GM12878 (cell line): ENCODE measurements at regions not wholly inside any gene's neighbourhood (a gene's known extent, or its start where the extent isn't known, plus 50 kb on each side); places are given as distances from the start of the nearest gene placed in this dataset.

Experiments
- ATAC-seq: fragments of 200-7000 bp; cut with Tn5 transposase; 3 replicates; pipeline ENCODE4 v1.9.1; 2020; ENCODE audit warnings: mild to moderate bottlenecking, moderate library complexity
- BruUV-seq: library from RNA; stranded (reverse); fragments of 400-500 nt; replicated peaks from 2 replicates; lab custom pipeline; 2021; lab: Mats Ljungman, UMichigan
- CTCF ChIA-PET: fragments of 300-600 bp; sonication (Branson Sonifier 250); formaldehyde crosslinking; extraction: SDS; loops from one replicate; lab custom pipeline; 2021; ENCODE audit warnings: inconsistent platforms; lab: Yijun Ruan, JAX
- POLR2A ChIA-PET: fragments of 350-600 bp; formaldehyde crosslinking; extraction: SDS; loops from one replicate; lab custom pipeline; 2021; ENCODE audit warnings: inconsistent platforms; lab: Charles Lee
- RAD21 ChIA-PET: fragments of 300-600 bp; sonication (Branson Sonifier 250); formaldehyde crosslinking; loops from one replicate; lab custom pipeline; 2023; ENCODE audit warnings: antibody characterized with exemption; ENCODE audit not compliant: unreplicated experiment; lab: Charles Lee
- SMC1A ChIA-PET: fragments of 300-600 bp; sonication (Branson Sonifier 250); formaldehyde crosslinking; loops from one replicate; lab custom pipeline; 2023; ENCODE audit not compliant: unreplicated experiment, uncharacterized antibody; lab: Charles Lee
- DNase-seq: peaks from one replicate; pipeline ENCODE4 v3.0.0-alpha.2; 2011; ENCODE audit warnings: low read depth, low spot score
- FAIRE-seq: peaks from 3 replicates; lab custom pipeline; 2011; peaks lifted over from hg19 to GRCh38; lab: Jason Lieb, UNC
- H2AFZ ChIP-seq: 2 replicates; pipeline ENCODE4 v1.6.0; 2011; ENCODE audit warnings: low read depth, low read length, control low read depth; ENCODE audit not compliant: control insufficient read depth
- H3K27ac ChIP-seq: 2 replicates; pipeline ENCODE4 v1.5.1; 2011; ENCODE audit warnings: control low read depth; ENCODE audit not compliant: control insufficient read depth, insufficient read depth
- H3K27me3 ChIP-seq, 2 experiments: replicated peaks in 1 of 2; 2 replicates each; pipeline versions ENCODE4 v1.6.0 to v1.6.1; 2011; ENCODE audit warnings: low read length in 1 of 2; ENCODE audit not compliant: control insufficient read depth in 2 of 2, insufficient read depth in 2 of 2
- H3K36me3 ChIP-seq, 2 experiments: 2 replicates each; pipeline ENCODE4 v1.5.1; 2011; ENCODE audit warnings: low read length in 1 of 2; ENCODE audit not compliant: control insufficient read depth in 2 of 2, insufficient read depth in 2 of 2
- H3K4me1 ChIP-seq: 2 replicates; pipeline ENCODE4 v1.6.1; 2011; ENCODE audit warnings: mild to moderate bottlenecking, low read length, moderate library complexity, mixed read lengths; ENCODE audit not compliant: control insufficient read depth, insufficient read depth
- H3K4me2 ChIP-seq: 2 replicates; pipeline ENCODE4 v1.6.0; 2011; ENCODE audit warnings: control low read depth; ENCODE audit not compliant: control insufficient read depth, insufficient read depth
- H3K4me3 ChIP-seq: fragments of 200-600 bp; sonication (generic); 2 replicates; pipeline ENCODE4 v1.5.1; 2016
- H3K79me2 ChIP-seq: 2 replicates; pipeline ENCODE4 v1.6.0; 2011; ENCODE audit warnings: low read length; ENCODE audit not compliant: control insufficient read depth, insufficient read depth
- H3K9ac ChIP-seq: 2 replicates; pipeline ENCODE4 v1.8.0; 2011; ENCODE audit warnings: low read length, control low read depth, mixed read lengths; ENCODE audit not compliant: control insufficient read depth, insufficient read depth
- H3K9me3 ChIP-seq: replicated peaks from 3 replicates; pipeline ENCODE4 v1.5.1; 2011; ENCODE audit warnings: mild to moderate bottlenecking, low read length; ENCODE audit not compliant: control insufficient read depth, insufficient read depth
- H4K20me1 ChIP-seq: 2 replicates; pipeline ENCODE4 v1.6.0; 2011; ENCODE audit not compliant: control insufficient read depth, insufficient read depth
- BACH1 ChIP-seq: fragments of 450-650 bp; IDR thresholded peaks from 2 replicates; pipeline ENCODE4 v1.6.1; 2017; ENCODE audit warnings: mild to moderate bottlenecking, borderline replicate concordance
- CTCF ChIP-seq, 3 experiments: IDR thresholded peaks in 2 of 3; conservative IDR thresholded peaks in 1 of 3; 2 replicates each; pipeline ENCODE4 v1.5.1; 2011; ENCODE audit warnings: low read depth in 3 of 3, low read length in 3 of 3, mild to moderate bottlenecking in 3 of 3, control low read depth in 2 of 3, moderate library complexity in 2 of 3, inconsistent platforms in 1 of 3, mixed read lengths in 1 of 3; ENCODE audit not compliant: control insufficient read depth in 2 of 3, insufficient read depth in 1 of 3; ENCODE audit errors: extremely low read depth in 1 of 3
- EZH2 ChIP-seq: IDR thresholded peaks from 2 replicates; pipeline ENCODE4 v1.6.1; 2012; ENCODE audit warnings: low read depth, mild to moderate bottlenecking, control low read depth, inconsistent platforms, low read length, borderline replicate concordance; ENCODE audit not compliant: control insufficient read depth
- HDAC6 ChIP-seq: fragments of 200-600 bp; sonication (generic); IDR thresholded peaks from one replicate; pipeline ENCODE4 v1.8.0; 2017; ENCODE audit warnings: antibody characterized with exemption; ENCODE audit not compliant: unreplicated experiment
- ZNF687 ChIP-seq: fragments of 450-650 bp; IDR thresholded peaks from 2 replicates; pipeline ENCODE4 v1.6.1; 2017; ENCODE audit warnings: mild to moderate bottlenecking, moderate library complexity
- WGBS: methylation state at CpG from one replicate; pipeline ENCODE4 v1.1.6; 2016; ENCODE audit warnings: low lambda C conversion rate; ENCODE audit not compliant: insufficient replicate concordance, insufficient coverage; ENCODE audit errors: missing lambda C conversion rate; 5-methylcytosine and 5-hydroxymethylcytosine counted together
- in situ Hi-C: fragments of 300-500 bp; cut with MboI; formaldehyde crosslinking; loops from 9 replicates; pipeline ENCODE4 v1.14.3; 2018; ENCODE audit warnings: mixed read lengths
- intact Hi-C: fragments of 100-400 bp; cut with micrococcal nuclease; formaldehyde crosslinking; loops from one replicate; pipeline ENCODE4 v1.14.2; 2022; ENCODE audit not compliant: unreplicated experiment

GRCh38 chr10:6314620-6315205 lies 112.0 kb downstream of the PFKFB3 start:
- H3K9ac ChIP-seq, result no peak overlapping the region
- no peak overlapping the region for H3K4me3 ChIP-seq
- H3K36me3 ChIP-seq, result no peaks in the 10 kb centered on the region
- TF ChIP-seq BACH1 (no peak), HDAC6 (no peak), EZH2 (no peak), ZNF687 (no peak), CTCF (IDR thresholded peaks at IDR 0.05 in 2 of 3, conservative IDR thresholded peaks at IDR 0.05 in 1 of 3; ENCODE audit: control insufficient read depth in 2 of 3, extremely low read depth in 1 of 3, insufficient read depth in 1 of 3, low read depth in 3 of 3, low read length in 3 of 3) (no peak)
- ATAC-seq (no peak), DNase-seq (no peak), FAIRE-seq (no peak)
- POLR2A ChIA-PET, result interaction anchor here (1.0 kb wide), 1 partner anchor 19 kb away, joined by 4 read pairs; no protein-coding TSS in a partner anchor
- SMC1A ChIA-PET, result interaction anchor here (1.0 to 6.0 kb wide), 2 partner anchors 13 to 29 kb away, joined by 3 to 63 read pairs; no protein-coding TSS in a partner anchor
- intact Hi-C loops, result no loop called here
- WGBS, result 45% methylated on average over 9 of the region's 9 CpGs
- RAD21 ChIA-PET, result no interaction called here
- H3K79me2 ChIP-seq, result no peaks in the 10 kb centered on the region
- no peak overlapping the region for H3K27ac ChIP-seq
- BruUV-seq, result no TSS peak
- H3K4me2 ChIP-seq, result no peak overlapping the region
- in situ Hi-C loops, result no loop called here
- no peak overlapping the region for H2AFZ ChIP-seq
- no peaks in the 10 kb centered on the region for H4K20me1 ChIP-seq
- 0 out of 4 replicates have a peak, but pooled peaks cover 0 to 4% of the 10 kb centered on the region in 2 experiments for H3K27me3 ChIP-seq
- H3K4me1 ChIP-seq, result no peaks in the 10 kb centered on the region
- H3K9me3 ChIP-seq, result no peaks in the 10 kb centered on the region; the same call in 2 of the 3 replicates
- CTCF ChIA-PET, result no interaction called here
